A549 (cell line): ENCODE measurements at regions not wholly inside any gene's neighbourhood (a gene's known extent, or its start where the extent isn't known, plus 50 kb on each side); places are given as distances from the start of the nearest gene placed in this dataset.

ENCODE experiments used
- CEBPB ChIP-seq, 2 experiments: fragments of >200 bp in 1 of 2; sonication (Bioruptor Twin) in 1 of 2; formaldehyde crosslinking in 1 of 2; IDR thresholded peaks; 2 replicates each; pipeline ENCODE4 v1.6.1; 2012 to 2016
- EHMT2 ChIP-seq: fragments of 200-600 bp; sonication (generic); IDR thresholded peaks from 2 replicates; pipeline ENCODE4 v1.6.1; 2016; ENCODE audit warnings: antibody characterized with exemption, low read depth, mild to moderate bottlenecking, moderate library complexity
- EP300 ChIP-seq, 2 experiments: fragments of >200 bp; sonication (Bioruptor Twin); formaldehyde crosslinking; IDR thresholded peaks; 2 replicates in 1 of 2; 3 replicates in 1 of 2; pipeline ENCODE4 v1.6.1; 2016 to 2017
- GATA3 ChIP-seq: IDR thresholded peaks from 2 replicates; pipeline ENCODE4 v1.6.1; 2012; ENCODE audit warnings: borderline replicate concordance
- JUNB ChIP-seq: fragments of >200 bp; sonication (Bioruptor Twin); formaldehyde crosslinking; IDR thresholded peaks from 2 replicates; pipeline ENCODE4 v1.6.1; 2016
- POLR2A ChIP-seq: IDR thresholded peaks from 2 replicates; pipeline ENCODE4 v1.6.1; 2012; ENCODE audit warnings: mild to moderate bottlenecking, low read length
- RAD21 ChIP-seq, 2 experiments: fragments of >200 bp in 1 of 2; sonication (Bioruptor Twin) in 1 of 2; formaldehyde crosslinking in 1 of 2; IDR thresholded peaks in 1 of 2; conservative IDR thresholded peaks in 1 of 2; 2 replicates in 1 of 2; 3 replicates in 1 of 2; pipeline ENCODE4 v1.6.1; 2012 to 2018; ENCODE audit warnings: inconsistent platforms in 1 of 2
- SMC3 ChIP-seq: fragments of >200 bp; sonication (Bioruptor Twin); formaldehyde crosslinking; IDR thresholded peaks from 3 replicates; pipeline ENCODE4 v1.6.1; 2018; ENCODE audit warnings: inconsistent platforms
- TF ChIP-seq, protein P1 (sequence below): fragments of >200 bp; sonication (Bioruptor Twin); formaldehyde crosslinking; IDR thresholded peaks from 3 replicates; pipeline ENCODE4 v1.5.1; 2016
- TF ChIP-seq, protein P2 (sequence below): fragments of 250-450 bp; sonication (Bioruptor Pico); IDR thresholded peaks from 2 replicates; pipeline ENCODE4 v1.5.0; 2021; ENCODE audit warnings: mild to moderate bottlenecking, moderate library complexity, borderline replicate concordance

DNA sequence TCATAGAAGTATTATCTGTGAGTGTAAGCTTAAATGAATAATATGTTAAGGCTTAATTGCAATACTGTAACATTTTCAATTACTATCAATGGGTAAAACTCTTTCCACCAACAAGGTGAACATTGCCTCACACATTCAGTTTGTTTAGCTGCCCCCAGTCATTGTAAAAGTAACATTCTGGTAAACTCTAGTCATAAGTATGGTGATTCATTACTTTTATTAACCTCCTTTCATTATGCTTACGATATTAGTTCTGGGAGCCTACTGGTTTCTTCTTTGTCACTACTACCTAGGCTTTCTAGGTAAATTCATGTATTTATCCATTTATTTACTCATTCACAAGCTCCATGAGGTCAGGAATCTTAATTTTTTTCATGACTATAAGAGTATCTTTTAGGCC lies 412.8 kb upstream of the SLIT2 start:
- no peak for TF ChIP-seq JUNB
- TF ChIP-seq, protein P1, sequence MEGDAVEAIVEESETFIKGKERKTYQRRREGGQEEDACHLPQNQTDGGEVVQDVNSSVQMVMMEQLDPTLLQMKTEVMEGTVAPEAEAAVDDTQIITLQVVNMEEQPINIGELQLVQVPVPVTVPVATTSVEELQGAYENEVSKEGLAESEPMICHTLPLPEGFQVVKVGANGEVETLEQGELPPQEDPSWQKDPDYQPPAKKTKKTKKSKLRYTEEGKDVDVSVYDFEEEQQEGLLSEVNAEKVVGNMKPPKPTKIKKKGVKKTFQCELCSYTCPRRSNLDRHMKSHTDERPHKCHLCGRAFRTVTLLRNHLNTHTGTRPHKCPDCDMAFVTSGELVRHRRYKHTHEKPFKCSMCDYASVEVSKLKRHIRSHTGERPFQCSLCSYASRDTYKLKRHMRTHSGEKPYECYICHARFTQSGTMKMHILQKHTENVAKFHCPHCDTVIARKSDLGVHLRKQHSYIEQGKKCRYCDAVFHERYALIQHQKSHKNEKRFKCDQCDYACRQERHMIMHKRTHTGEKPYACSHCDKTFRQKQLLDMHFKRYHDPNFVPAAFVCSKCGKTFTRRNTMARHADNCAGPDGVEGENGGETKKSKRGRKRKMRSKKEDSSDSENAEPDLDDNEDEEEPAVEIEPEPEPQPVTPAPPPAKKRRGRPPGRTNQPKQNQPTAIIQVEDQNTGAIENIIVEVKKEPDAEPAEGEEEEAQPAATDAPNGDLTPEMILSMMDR, result no peak
- TF ChIP-seq GATA3, result no peak
- no peak for TF ChIP-seq CEBPB (IDR thresholded peaks at IDR 0.05)
- TF ChIP-seq, protein P2, sequence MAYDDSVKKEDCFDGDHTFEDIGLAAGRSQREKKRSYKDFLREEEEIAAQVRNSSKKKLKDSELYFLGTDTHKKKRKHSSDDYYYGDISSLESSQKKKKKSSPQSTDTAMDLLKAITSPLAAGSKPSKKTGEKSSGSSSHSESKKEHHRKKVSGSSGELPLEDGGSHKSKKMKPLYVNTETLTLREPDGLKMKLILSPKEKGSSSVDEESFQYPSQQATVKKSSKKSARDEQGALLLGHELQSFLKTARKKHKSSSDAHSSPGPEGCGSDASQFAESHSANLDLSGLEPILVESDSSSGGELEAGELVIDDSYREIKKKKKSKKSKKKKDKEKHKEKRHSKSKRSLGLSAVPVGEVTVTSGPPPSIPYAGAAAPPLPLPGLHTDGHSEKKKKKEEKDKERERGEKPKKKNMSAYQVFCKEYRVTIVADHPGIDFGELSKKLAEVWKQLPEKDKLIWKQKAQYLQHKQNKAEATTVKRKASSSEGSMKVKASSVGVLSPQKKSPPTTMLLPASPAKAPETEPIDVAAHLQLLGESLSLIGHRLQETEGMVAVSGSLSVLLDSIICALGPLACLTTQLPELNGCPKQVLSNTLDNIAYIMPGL (CRISPR knock-in tag), result no peak
- no peak for TF ChIP-seq POLR2A
- TF ChIP-seq EHMT2, result no peak
- TF ChIP-seq EP300 (IDR thresholded peaks at IDR 0.05), result no peak
- TF ChIP-seq RAD21 (conservative IDR thresholded peaks at IDR 0.05 in 1 of 2, IDR thresholded peaks at IDR 0.05 in 1 of 2), result no peak
- no peak for TF ChIP-seq SMC3
